ENCODE measurements at regions not wholly inside any gene's neighbourhood (a gene's known extent, or its start where the extent isn't known, plus 50 kb on each side); places are given as distances from the start of the nearest gene placed in this dataset.

- TF ChIP-seq DMTF1 (CRISPR knock-in tag; IDR thresholded peaks at IDR 0.05) = no peak
- TF ChIP-seq GABPA (IDR thresholded peaks at IDR 0.05; ENCODE audit: low read depth, low read length) = no peak
- TF ChIP-seq GABPA (CRISPR knock-in tag; IDR thresholded peaks at IDR 0.05; ENCODE audit: low read depth) = peak; percentile 19; the same call in 1 of the 2 replicates
- TF ChIP-seq TBX2 (CRISPR knock-in tag; IDR thresholded peaks at IDR 0.05; ENCODE audit: borderline replicate concordance) = peak; percentile 99
- TF ChIP-seq POLR2AphosphoS2 (IDR thresholded peaks at IDR 0.05; ENCODE audit: low read depth, low read length) = no peak
- no peak for TF ChIP-seq ZNF7 (CRISPR knock-in tag; IDR thresholded peaks at IDR 0.05)
- TF ChIP-seq, protein P1, sequence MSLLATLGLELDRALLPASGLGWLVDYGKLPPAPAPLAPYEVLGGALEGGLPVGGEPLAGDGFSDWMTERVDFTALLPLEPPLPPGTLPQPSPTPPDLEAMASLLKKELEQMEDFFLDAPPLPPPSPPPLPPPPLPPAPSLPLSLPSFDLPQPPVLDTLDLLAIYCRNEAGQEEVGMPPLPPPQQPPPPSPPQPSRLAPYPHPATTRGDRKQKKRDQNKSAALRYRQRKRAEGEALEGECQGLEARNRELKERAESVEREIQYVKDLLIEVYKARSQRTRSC (CRISPR knock-in tag; IDR thresholded peaks at IDR 0.05; ENCODE audit: low read depth) = no peak
- 0 out of 2 replicates have a peak, but pooled peaks have one; percentile 25 for TF ChIP-seq ZNF614 (CRISPR knock-in tag; IDR thresholded peaks at IDR 0.05; ENCODE audit: borderline replicate concordance)
- TF ChIP-seq EEA1 (CRISPR knock-in tag; IDR thresholded peaks at IDR 0.05; ENCODE audit: borderline replicate concordance) = no peak
- no peak for TF ChIP-seq WIZ (CRISPR knock-in tag; IDR thresholded peaks at IDR 0.05)
- TF ChIP-seq NFRKB (IDR thresholded peaks at IDR 0.05) = no peak
- no peak for TF ChIP-seq FOXM1 (CRISPR knock-in tag; IDR thresholded peaks at IDR 0.05)
- peak; percentile 75 for TF ChIP-seq ZFX (CRISPR knock-in tag; IDR thresholded peaks at IDR 0.05; ENCODE audit: low read depth)
- TF ChIP-seq, protein P2, sequence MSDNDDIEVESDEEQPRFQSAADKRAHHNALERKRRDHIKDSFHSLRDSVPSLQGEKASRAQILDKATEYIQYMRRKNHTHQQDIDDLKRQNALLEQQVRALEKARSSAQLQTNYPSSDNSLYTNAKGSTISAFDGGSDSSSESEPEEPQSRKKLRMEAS (IDR thresholded peaks at IDR 0.05) = 0 out of 2 replicates have a peak, but pooled peaks have one; percentile 40
- TF ChIP-seq ZBTB34 (CRISPR knock-in tag; IDR thresholded peaks at IDR 0.05) = no peak
- TF ChIP-seq ZNF292 (CRISPR knock-in tag; IDR thresholded peaks at IDR 0.05; ENCODE audit: borderline replicate concordance, low read depth) = no peak
- TF ChIP-seq, protein P3, sequence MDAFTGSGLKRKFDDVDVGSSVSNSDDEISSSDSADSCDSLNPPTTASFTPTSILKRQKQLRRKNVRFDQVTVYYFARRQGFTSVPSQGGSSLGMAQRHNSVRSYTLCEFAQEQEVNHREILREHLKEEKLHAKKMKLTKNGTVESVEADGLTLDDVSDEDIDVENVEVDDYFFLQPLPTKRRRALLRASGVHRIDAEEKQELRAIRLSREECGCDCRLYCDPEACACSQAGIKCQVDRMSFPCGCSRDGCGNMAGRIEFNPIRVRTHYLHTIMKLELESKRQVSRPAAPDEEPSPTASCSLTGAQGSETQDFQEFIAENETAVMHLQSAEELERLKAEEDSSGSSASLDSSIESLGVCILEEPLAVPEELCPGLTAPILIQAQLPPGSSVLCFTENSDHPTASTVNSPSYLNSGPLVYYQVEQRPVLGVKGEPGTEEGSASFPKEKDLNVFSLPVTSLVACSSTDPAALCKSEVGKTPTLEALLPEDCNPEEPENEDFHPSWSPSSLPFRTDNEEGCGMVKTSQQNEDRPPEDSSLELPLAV (CRISPR knock-in tag; conservative IDR thresholded peaks at IDR 0.05; ENCODE audit: low read depth) = no peak
- TF ChIP-seq, protein P4, sequence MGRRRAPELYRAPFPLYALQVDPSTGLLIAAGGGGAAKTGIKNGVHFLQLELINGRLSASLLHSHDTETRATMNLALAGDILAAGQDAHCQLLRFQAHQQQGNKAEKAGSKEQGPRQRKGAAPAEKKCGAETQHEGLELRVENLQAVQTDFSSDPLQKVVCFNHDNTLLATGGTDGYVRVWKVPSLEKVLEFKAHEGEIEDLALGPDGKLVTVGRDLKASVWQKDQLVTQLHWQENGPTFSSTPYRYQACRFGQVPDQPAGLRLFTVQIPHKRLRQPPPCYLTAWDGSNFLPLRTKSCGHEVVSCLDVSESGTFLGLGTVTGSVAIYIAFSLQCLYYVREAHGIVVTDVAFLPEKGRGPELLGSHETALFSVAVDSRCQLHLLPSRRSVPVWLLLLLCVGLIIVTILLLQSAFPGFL (CRISPR knock-in tag; IDR thresholded peaks at IDR 0.05) = no peak
- no peak for TF ChIP-seq RAD21 (CRISPR knock-in tag; IDR thresholded peaks at IDR 0.05)
- peak; percentile 51; the same call in 1 of the 2 replicates for TF ChIP-seq KDM6A (CRISPR knock-in tag; IDR thresholded peaks at IDR 0.05; ENCODE audit: low read depth)
- TF ChIP-seq AGO1 (IDR thresholded peaks at IDR 0.05; ENCODE audit: low read depth, low read length, poor library complexity, severe bottlenecking) = no peak
- TF ChIP-seq GATA4 (IDR thresholded peaks at IDR 0.05; ENCODE audit: borderline replicate concordance, low read depth) = peak; percentile 90; the same call in 1 of the 2 replicates
These were observed 57.8 kb upstream of the ERRFI1 start (continued) for GRCh38 chr1:8083739-8084484.
